SK-N-SH (cell line): ENCODE measurements at regions not wholly inside any gene's neighbourhood (a gene's known extent, or its start where the extent isn't known, plus 50 kb on each side); places are given as distances from the start of the nearest gene placed in this dataset.

Experiments used
- CTCF ChIA-PET: fragments of 300-600, 350-600 bp; formaldehyde crosslinking; extraction: SDS; loops from one replicate; lab custom pipeline; 2021; lab: Yijun Ruan, JAX
- POLR2A ChIA-PET: fragments of 350-600 bp; sonication (Branson Sonifier 250); formaldehyde crosslinking; extraction: SDS; loops from one replicate; lab custom pipeline; 2020; ENCODE audit warnings: antibody characterized with exemption, inconsistent platforms; lab: Yijun Ruan, JAX
- DNase-seq: peaks from one replicate; pipeline ENCODE4 v3.0.0; 2012
- H2AFZ ChIP-seq: fragments of 200-600 bp; sonication (generic); 2 replicates; pipeline ENCODE4 v1.8.1; 2016; ENCODE audit warnings: antibody characterized with exemption, mild to moderate bottlenecking, low read depth
- H3F3A ChIP-seq: fragments of 200-600 bp; sonication (generic); replicated peaks from 2 replicates; pipeline ENCODE3; 2016; ENCODE audit warnings: antibody characterized with exemption, mild to moderate bottlenecking; ENCODE audit not compliant: insufficient read depth
- H3K27ac ChIP-seq, 2 experiments: fragments of 200-500 bp in 1 of 2; fragments of 200-600 bp in 1 of 2; sonication (Bioruptor generic) in 1 of 2; sonication (generic), shearing (Covaris generic) in 1 of 2; 2 replicates each; pipeline versions ENCODE4 v1.5.1 to v1.6.1; 2014 to 2016; ENCODE audit warnings: low read depth in 2 of 2, inconsistent platforms in 1 of 2, low read length in 1 of 2, mild to moderate bottlenecking in 1 of 2, mixed read lengths in 1 of 2
- H3K27me3 ChIP-seq: fragments of 200-600 bp; sonication (generic), shearing (Covaris generic); 2 replicates; pipeline ENCODE4 v1.6.1; 2016; ENCODE audit warnings: mixed run types; ENCODE audit not compliant: insufficient read depth
- H3K36me3 ChIP-seq, 2 experiments: fragments of 200-500 bp in 1 of 2; fragments of 200-600 bp in 1 of 2; sonication (Bioruptor generic) in 1 of 2; sonication (generic) in 1 of 2; replicated peaks in 1 of 2; 2 replicates each; pipeline versions ENCODE3 to v1.5.1; 2014 to 2016; ENCODE audit warnings: low read length in 1 of 2, mild to moderate bottlenecking in 1 of 2; ENCODE audit not compliant: insufficient read depth in 2 of 2, control insufficient read depth in 1 of 2
- H3K4me1 ChIP-seq, 2 experiments: fragments of 200-500 bp in 1 of 2; fragments of 200-600 bp in 1 of 2; sonication (Bioruptor generic) in 1 of 2; sonication (generic), shearing (Covaris generic) in 1 of 2; 2 replicates each; pipeline versions ENCODE4 v1.5.1 to v1.6.1; 2014 to 2016; ENCODE audit warnings: low read depth in 1 of 2, low read length in 1 of 2, mixed run types in 1 of 2; ENCODE audit not compliant: insufficient read depth in 2 of 2, control insufficient read depth in 1 of 2
- H3K4me2 ChIP-seq: fragments of 200-600 bp; sonication (generic), shearing (Covaris generic); 2 replicates; pipeline ENCODE4 v1.6.1; 2017; ENCODE audit warnings: mixed run types
- H3K4me3 ChIP-seq, 2 experiments: fragments of 200-500 bp in 1 of 2; fragments of 200-600 bp in 1 of 2; sonication (Bioruptor generic) in 1 of 2; sonication (generic), shearing (Covaris generic) in 1 of 2; 2 replicates each; pipeline versions ENCODE4 v1.5.1 to v1.8.1; 2014 to 2016; ENCODE audit warnings: low read depth in 2 of 2, inconsistent platforms in 1 of 2, low read length in 1 of 2, mild to moderate bottlenecking in 1 of 2, mixed read lengths in 1 of 2, moderate library complexity in 1 of 2
- H3K79me2 ChIP-seq: fragments of 200-600 bp; sonication (generic); 2 replicates; pipeline ENCODE4 v1.8.1; 2017; ENCODE audit warnings: mild to moderate bottlenecking; ENCODE audit not compliant: insufficient read depth
- H3K9ac ChIP-seq: fragments of 200-600 bp; sonication (generic); 2 replicates; pipeline ENCODE4 v1.6.1; 2017; ENCODE audit warnings: mixed run types
- H3K9me2 ChIP-seq: fragments of 200-600 bp; sonication (generic); 2 replicates; pipeline ENCODE4 v1.6.1; 2017; ENCODE audit warnings: mixed run types
- H3K9me3 ChIP-seq: fragments of 200-600 bp; sonication (generic); 2 replicates; pipeline ENCODE4 v1.6.1; 2017; ENCODE audit warnings: mixed run types, mild to moderate bottlenecking, moderate library complexity
- H4K20me1 ChIP-seq: fragments of 200-600 bp; sonication (generic); 2 replicates; pipeline ENCODE4 v1.6.1; 2017; ENCODE audit warnings: mild to moderate bottlenecking, mixed run types; ENCODE audit not compliant: insufficient read depth
- CTCF ChIP-seq: fragments of 200-600 bp; sonication (generic); IDR thresholded peaks from 2 replicates; pipeline ENCODE4 v1.6.1; 2017; ENCODE audit warnings: antibody characterized with exemption, mild to moderate bottlenecking, moderate library complexity
- FOXM1 ChIP-seq: IDR thresholded peaks from 2 replicates; pipeline ENCODE4 v1.4.0; 2012; ENCODE audit warnings: low read depth, mild to moderate bottlenecking
- IRF3 ChIP-seq: fragments of 150-350 bp; IDR thresholded peaks from 2 replicates; pipeline ENCODE4 v1.6.1; 2016; ENCODE audit warnings: mild to moderate bottlenecking, low read depth, low read length
- MAX ChIP-seq: IDR thresholded peaks from 2 replicates; pipeline ENCODE4 v1.4.0; 2012; ENCODE audit warnings: low read depth
- MEF2A ChIP-seq: IDR thresholded peaks from 2 replicates; pipeline ENCODE4 v1.4.0; 2012; ENCODE audit warnings: low read depth, borderline replicate concordance
- MXI1 ChIP-seq: IDR thresholded peaks from 2 replicates; pipeline ENCODE4 v1.6.1; 2012; ENCODE audit warnings: mild to moderate bottlenecking, low read depth, low read length, improper control_type of control experiment
- NRF1 ChIP-seq: IDR thresholded peaks from 2 replicates; pipeline ENCODE4 v1.6.1; 2012; ENCODE audit warnings: low read depth, mild to moderate bottlenecking, low read length
- PBX3 ChIP-seq: IDR thresholded peaks from 2 replicates; pipeline ENCODE4; 2012
- RFX5 ChIP-seq: IDR thresholded peaks from 2 replicates; pipeline ENCODE4 v1.6.1; 2012; ENCODE audit warnings: mild to moderate bottlenecking, improper control_type of control experiment, low read length
- SIN3A ChIP-seq: IDR thresholded peaks from 2 replicates; pipeline ENCODE4 v1.6.1; 2012; ENCODE audit warnings: low read depth, mild to moderate bottlenecking, low read length, moderate library complexity, borderline replicate concordance
- SMC3 ChIP-seq: IDR thresholded peaks from 2 replicates; pipeline ENCODE4 v1.6.1; 2012; ENCODE audit warnings: low read depth, low read length, improper control_type of control experiment
- TAF1 ChIP-seq: IDR thresholded peaks from 2 replicates; pipeline ENCODE4 v1.6.1; 2012; ENCODE audit warnings: low read depth, mild to moderate bottlenecking, low read length, moderate library complexity, borderline replicate concordance
- TCF12 ChIP-seq: IDR thresholded peaks from 2 replicates; pipeline ENCODE4 v1.4.0; 2012
- YY1 ChIP-seq: IDR thresholded peaks from 2 replicates; pipeline ENCODE4 v1.4.0; 2012; ENCODE audit warnings: low read depth, mild to moderate bottlenecking
- ZBTB33 ChIP-seq: IDR thresholded peaks from 2 replicates; pipeline ENCODE4 v1.4.0; 2012; ENCODE audit warnings: low read depth, borderline replicate concordance
- WGBS: methylation state at CpG from one replicate; pipeline ENCODE4 v1.1.6; 2017; ENCODE audit warnings: low lambda C conversion rate; 5-methylcytosine and 5-hydroxymethylcytosine counted together

GRCh38 chr4:112093636-112094202 is 51.5 kb upstream of the FAM241A start:
- no peaks in the 10 kb centered on the region for H3K36me3 ChIP-seq
- H3K4me3 ChIP-seq = no peak overlapping the region
- H4K20me1 ChIP-seq = no peaks in the 10 kb centered on the region
- no peak overlapping the region for H3K9ac ChIP-seq
- DNase-seq = no peak
- H3K9me3 ChIP-seq = no peaks in the 10 kb centered on the region
- no peaks in the 10 kb centered on the region for H3K4me1 ChIP-seq
- no peak for TF ChIP-seq PBX3
- TF ChIP-seq SIN3A = no peak
- TF ChIP-seq IRF3 = no peak
- TF ChIP-seq YY1 = no peak
- no peak for TF ChIP-seq ZBTB33
- TF ChIP-seq MEF2A = no peak
- TF ChIP-seq RFX5 = no peak
- TF ChIP-seq FOXM1 = no peak
- no peak for TF ChIP-seq SMC3
- TF ChIP-seq MAX = no peak
- no peak for TF ChIP-seq CTCF
- no peak for TF ChIP-seq NRF1
- no peak for TF ChIP-seq TCF12
- TF ChIP-seq TAF1 = no peak
- no peak for TF ChIP-seq MXI1
- 66% methylated on average over 3 of the region's 3 CpGs for WGBS
- ChIA-PET CTCF (no interaction called here), POLR2A (no interaction called here)
- H3K4me2 ChIP-seq = no peak overlapping the region
- no peaks in the 10 kb centered on the region for H3K79me2 ChIP-seq
- H3K9me2 ChIP-seq = no peaks in the 10 kb centered on the region
- no peaks in the 10 kb centered on the region for H3K27me3 ChIP-seq
- H2AFZ ChIP-seq = no peak overlapping the region
- no peak overlapping the region for H3K27ac ChIP-seq
- no peaks in the 10 kb centered on the region for H3F3A ChIP-seq
